Neural progenitor cell (in vitro differentiated cells): ENCODE measurements at regions not wholly inside any gene's neighbourhood (a gene's known extent, or its start where the extent isn't known, plus 50 kb on each side); places are given as distances from the start of the nearest gene placed in this dataset.

Source experiments
- EZH2phosphoT487 ChIP-seq: fragments of 200-600 bp; sonication (generic); IDR thresholded peaks from 2 replicates; pipeline ENCODE4 v1.6.1; 2017; ENCODE audit warnings: antibody characterized with exemption
- TF ChIP-seq, protein P1 (sequence below): fragments of 200-600 bp; sonication (generic); IDR thresholded peaks from 2 replicates; pipeline ENCODE4 v1.5.1; 2017; ENCODE audit warnings: antibody characterized with exemption, mild to moderate bottlenecking

DNA sequence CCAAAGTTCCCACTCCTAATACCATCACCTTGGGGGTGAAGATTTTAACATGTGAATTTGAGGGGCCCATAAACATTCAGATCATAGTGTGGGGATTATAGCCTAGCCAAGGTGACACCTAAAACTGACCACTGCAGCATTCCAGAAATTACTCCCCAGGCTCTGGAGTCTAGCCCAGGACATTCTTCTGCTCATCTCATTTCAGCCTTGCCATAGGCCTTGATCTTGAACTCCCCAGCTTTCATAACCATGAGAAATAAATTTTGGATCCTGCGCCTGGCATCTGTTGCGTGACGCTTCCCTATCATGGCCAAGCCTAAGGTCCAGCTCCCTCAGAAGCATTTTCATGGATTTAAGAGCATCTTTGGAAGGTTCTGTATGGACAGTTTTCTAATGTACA is 502.9 kb upstream of the THBS1 start:
- TF ChIP-seq EZH2phosphoT487, result no peak
- TF ChIP-seq, protein P1, sequence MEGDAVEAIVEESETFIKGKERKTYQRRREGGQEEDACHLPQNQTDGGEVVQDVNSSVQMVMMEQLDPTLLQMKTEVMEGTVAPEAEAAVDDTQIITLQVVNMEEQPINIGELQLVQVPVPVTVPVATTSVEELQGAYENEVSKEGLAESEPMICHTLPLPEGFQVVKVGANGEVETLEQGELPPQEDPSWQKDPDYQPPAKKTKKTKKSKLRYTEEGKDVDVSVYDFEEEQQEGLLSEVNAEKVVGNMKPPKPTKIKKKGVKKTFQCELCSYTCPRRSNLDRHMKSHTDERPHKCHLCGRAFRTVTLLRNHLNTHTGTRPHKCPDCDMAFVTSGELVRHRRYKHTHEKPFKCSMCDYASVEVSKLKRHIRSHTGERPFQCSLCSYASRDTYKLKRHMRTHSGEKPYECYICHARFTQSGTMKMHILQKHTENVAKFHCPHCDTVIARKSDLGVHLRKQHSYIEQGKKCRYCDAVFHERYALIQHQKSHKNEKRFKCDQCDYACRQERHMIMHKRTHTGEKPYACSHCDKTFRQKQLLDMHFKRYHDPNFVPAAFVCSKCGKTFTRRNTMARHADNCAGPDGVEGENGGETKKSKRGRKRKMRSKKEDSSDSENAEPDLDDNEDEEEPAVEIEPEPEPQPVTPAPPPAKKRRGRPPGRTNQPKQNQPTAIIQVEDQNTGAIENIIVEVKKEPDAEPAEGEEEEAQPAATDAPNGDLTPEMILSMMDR, result no peak
